A673 (cell line): ENCODE measurements at regions not wholly inside any gene's neighbourhood (a gene's known extent, or its start where the extent isn't known, plus 50 kb on each side); places are given as distances from the start of the nearest gene placed in this dataset.

Experiments used
- CTCF ChIP-seq: fragments of 300-800, 200-600 bp; sonication (generic); conservative IDR thresholded peaks from 2 replicates; pipeline ENCODE4 v1.5.1; 2017; ENCODE audit warnings: low read depth, mild to moderate bottlenecking, antibody characterized with exemption, low read length, moderate library complexity, mixed read lengths
- EZH2 ChIP-seq: fragments of 200-600 bp; sonication (generic); IDR thresholded peaks from 2 replicates; pipeline ENCODE4 v1.6.1; 2017; ENCODE audit warnings: borderline replicate concordance, low read depth, mild to moderate bottlenecking, mixed read lengths, antibody characterized with exemption, low read length; ENCODE audit not compliant: poor library complexity, severe bottlenecking

- TF ChIP-seq EZH2 (no peak), CTCF (no peak)
Measured at GRCh38 chr20:60516442-60516841, 558.2 kb downstream of the CDH26 start.
